ENCODE measurements at regions not wholly inside any gene's neighbourhood (a gene's known extent, or its start where the extent isn't known, plus 50 kb on each side); places are given as distances from the start of the nearest gene placed in this dataset.

- ChIA-PET POLR2A (no interaction called here), CTCF (no interaction called here)
- H3K9me3 Mint-ChIP-seq, result no peaks in the 10 kb centered on the region
- Histone ChIP-seq H3K36me3 (ENCODE audit: control insufficient read depth in 2 of 2, extremely low read depth in 1 of 2, insufficient read depth in 1 of 2, low read length in 1 of 2) (no peaks in the 10 kb centered on the region), H3K27me3 (replicated peaks in 1 of 2; ENCODE audit: control insufficient read depth in 2 of 2, extremely low read depth in 1 of 2, insufficient read depth in 2 of 2, low read length in 1 of 2) (peaks cover 0 to 3% of the 10 kb centered on the region in 2 experiments), H3K9me3 (no peaks in the 10 kb centered on the region), H3K27ac (ENCODE audit: low read length) (no peak overlapping the region), H3K4me1 (ENCODE audit: control insufficient read depth in 1 of 2, extremely low read depth in 1 of 2, insufficient read depth in 2 of 2, low read length in 2 of 2) (no peaks in the 10 kb centered on the region), H3K4me3 (ENCODE audit: control insufficient read depth in 1 of 2, extremely low read depth in 1 of 2, low read length in 1 of 2) (no peak overlapping the region)
- H3K36me3 Mint-ChIP-seq, result no peaks in the 10 kb centered on the region
- 79% methylated on average over 5 of the region's 5 CpGs for WGBS (ENCODE audit: insufficient coverage)
- no peak overlapping the region for H3K4me3 Mint-ChIP-seq
- H3K4me1 Mint-ChIP-seq, result peaks cover 0 to 7% (median 5%) of the 10 kb centered on the region in 3 donors
- no peak overlapping the region for H3K27ac Mint-ChIP-seq
- DNase-seq, result no peak
- H3K27me3 Mint-ChIP-seq, result peaks cover 5 to 10% of the 10 kb centered on the region in 2 donors
- ATAC-seq (replicated peaks in 1 of 4), result no peak
Measured at GRCh38 chr10:78533776-78534175, 500.1 kb downstream of the RPS24 start.

- no peaks in the 10 kb centered on the region for H3K36me3 ChIP-seq (ENCODE audit: control insufficient read depth in 2 of 2, extremely low read depth in 1 of 2, insufficient read depth in 1 of 2, low read length in 1 of 2)
- CTCF ChIA-PET, result no interaction called here
- no peaks in the 10 kb centered on the region for H3K36me3 Mint-ChIP-seq
- no peak overlapping the region for H3K27ac Mint-ChIP-seq
- peaks cover 0 to 10% of the 10 kb centered on the region in 2 experiments for H3K27me3 ChIP-seq (replicated peaks in 1 of 2; ENCODE audit: control insufficient read depth in 2 of 2, extremely low read depth in 1 of 2, insufficient read depth in 2 of 2, low read length in 1 of 2)
- H3K9me3 ChIP-seq, result no peaks in the 10 kb centered on the region
- ATAC-seq (replicated peaks in 1 of 4) (no peak), DNase-seq (no peak)
- H3K4me1 ChIP-seq (ENCODE audit: control insufficient read depth in 1 of 2, extremely low read depth in 1 of 2, insufficient read depth in 2 of 2, low read length in 2 of 2), result no peaks in the 10 kb centered on the region
- no peak overlapping the region for H3K27ac ChIP-seq (ENCODE audit: low read length)
- no peak overlapping the region for H3K4me3 ChIP-seq (ENCODE audit: control insufficient read depth in 1 of 2, extremely low read depth in 1 of 2, low read length in 1 of 2)
- H3K27me3 Mint-ChIP-seq, result peaks cover 5 to 10% of the 10 kb centered on the region in 2 donors
- H3K9me3 Mint-ChIP-seq, result no peaks in the 10 kb centered on the region
- peaks cover 0 to 7% (median 5%) of the 10 kb centered on the region in 3 donors for H3K4me1 Mint-ChIP-seq
- POLR2A ChIA-PET, result no interaction called here
- H3K4me3 Mint-ChIP-seq, result no peak overlapping the region
- 76% methylated on average over 4 of the region's 4 CpGs for WGBS (ENCODE audit: insufficient coverage)
Measured at GRCh38 chr10:78535716-78536218, 502.1 kb downstream of the RPS24 start.

- POLR2A ChIA-PET, result no interaction called here
- H3K27me3 Mint-ChIP-seq, result peaks cover 3 to 9% of the 10 kb centered on the region in 2 donors
- Histone ChIP-seq H3K4me1 (ENCODE audit: control insufficient read depth in 1 of 2, extremely low read depth in 1 of 2, insufficient read depth in 2 of 2, low read length in 2 of 2) (peaks cover 0 to 2% of the 10 kb centered on the region in 2 experiments), H3K36me3 (ENCODE audit: control insufficient read depth in 2 of 2, extremely low read depth in 1 of 2, insufficient read depth in 1 of 2, low read length in 1 of 2) (no peaks in the 10 kb centered on the region), H3K27ac (ENCODE audit: low read length) (no peak overlapping the region), H3K9me3 (no peaks in the 10 kb centered on the region), H3K4me3 (ENCODE audit: control insufficient read depth in 1 of 2, extremely low read depth in 1 of 2, low read length in 1 of 2) (no peak overlapping the region), H3K27me3 (replicated peaks in 1 of 2; ENCODE audit: control insufficient read depth in 2 of 2, extremely low read depth in 1 of 2, insufficient read depth in 2 of 2, low read length in 1 of 2) (peaks cover 0 to 13% of the 10 kb centered on the region in 2 experiments)
- CTCF ChIA-PET, result no interaction called here
- H3K9me3 Mint-ChIP-seq, result no peaks in the 10 kb centered on the region
- WGBS (ENCODE audit: insufficient coverage), result 78% methylated on average over 3 of the region's 5 CpGs
- ATAC-seq (replicated peaks in 1 of 4) (no peak), DNase-seq (no peak)
- peaks cover 2 to 8% (median 7%) of the 10 kb centered on the region in 3 donors for H3K4me1 Mint-ChIP-seq
- no peaks in the 10 kb centered on the region for H3K36me3 Mint-ChIP-seq
- H3K4me3 Mint-ChIP-seq, result no peak overlapping the region
- H3K27ac Mint-ChIP-seq, result no peak overlapping the region
Measured at GRCh38 chr10:78537018-78537417, 503.4 kb downstream of the RPS24 start.

GRCh38 chr10:78539247-78539766 is 505.6 kb downstream of the RPS24 start:
- H3K27me3 ChIP-seq (replicated peaks in 1 of 2; ENCODE audit: control insufficient read depth in 2 of 2, extremely low read depth in 1 of 2, insufficient read depth in 2 of 2, low read length in 1 of 2), result peaks cover 0 to 28% of the 10 kb centered on the region in 2 experiments
- 62% methylated on average over 5 of the region's 7 CpGs for WGBS (ENCODE audit: insufficient coverage)
- no peak for DNase-seq
- H3K27me3 Mint-ChIP-seq, result peaks cover 0 to 6% of the 10 kb centered on the region in 2 donors
- H3K4me3 ChIP-seq (ENCODE audit: control insufficient read depth in 1 of 2, extremely low read depth in 1 of 2, low read length in 1 of 2), result no peak overlapping the region
- peaks cover 0 to 2% of the 10 kb centered on the region in 2 experiments for H3K4me1 ChIP-seq (ENCODE audit: control insufficient read depth in 1 of 2, extremely low read depth in 1 of 2, insufficient read depth in 2 of 2, low read length in 2 of 2)
- ChIA-PET CTCF (interaction anchor here in 1 of 2 donors (0.6 kb wide), 1 partner anchor 9 kb away, joined by 3 read pairs; no protein-coding TSS in a partner anchor), POLR2A (no interaction called here)
- no peak overlapping the region for H3K27ac ChIP-seq (ENCODE audit: low read length)
- no peaks in the 10 kb centered on the region for H3K36me3 Mint-ChIP-seq
- H3K4me1 Mint-ChIP-seq, result peaks cover 0 to 9% (median 2%) of the 10 kb centered on the region in 3 donors
- H3K9me3 Mint-ChIP-seq, result no peaks in the 10 kb centered on the region
- no peaks in the 10 kb centered on the region for H3K36me3 ChIP-seq (ENCODE audit: control insufficient read depth in 2 of 2, extremely low read depth in 1 of 2, insufficient read depth in 1 of 2, low read length in 1 of 2)
- ATAC-seq (replicated peaks in 1 of 4), result no peak
- H3K9me3 ChIP-seq, result no peaks in the 10 kb centered on the region
- no peak overlapping the region for H3K27ac Mint-ChIP-seq
- H3K4me3 Mint-ChIP-seq, result no peak overlapping the region

GRCh38 chr10:78540355-78541076 is 506.9 kb downstream of the RPS24 start:
- CTCF ChIA-PET, result no interaction called here
- Mint-ChIP-seq H3K27ac (peak overlapping the region in 1 of 2 donors; percentile 11), H3K36me3 (no peaks in the 10 kb centered on the region), H3K9me3 (no peaks in the 10 kb centered on the region), H3K27me3 (peaks cover 0 to 6% of the 10 kb centered on the region in 2 donors), H3K4me3 (no peak overlapping the region), H3K4me1 (peaks cover 0 to 9% (median 2%) of the 10 kb centered on the region in 3 donors)
- DNase-seq (no peak), ATAC-seq (replicated peaks in 1 of 4) (no peak)
- POLR2A ChIA-PET, result no interaction called here
- Histone ChIP-seq H3K27ac (ENCODE audit: low read length) (no peak overlapping the region), H3K36me3 (ENCODE audit: control insufficient read depth in 2 of 2, extremely low read depth in 1 of 2, insufficient read depth in 1 of 2, low read length in 1 of 2) (no peaks in the 10 kb centered on the region), H3K4me3 (ENCODE audit: control insufficient read depth in 1 of 2, extremely low read depth in 1 of 2, low read length in 1 of 2) (no peak overlapping the region), H3K27me3 (replicated peaks in 1 of 2; ENCODE audit: control insufficient read depth in 2 of 2, extremely low read depth in 1 of 2, insufficient read depth in 2 of 2, low read length in 1 of 2) (peaks cover 0 to 30% of the 10 kb centered on the region in 2 experiments), H3K4me1 (ENCODE audit: control insufficient read depth in 1 of 2, extremely low read depth in 1 of 2, insufficient read depth in 2 of 2, low read length in 2 of 2) (peaks cover 0 to 2% of the 10 kb centered on the region in 2 experiments), H3K9me3 (no peaks in the 10 kb centered on the region)
- WGBS (ENCODE audit: insufficient coverage), result 71% methylated on average over 1 of the region's 2 CpGs

GRCh38 chr10:78541481-78542140 is 507.9 kb downstream of the RPS24 start:
- ChIA-PET CTCF (no interaction called here), POLR2A (no interaction called here)
- Mint-ChIP-seq H3K9me3 (no peaks in the 10 kb centered on the region), H3K4me3 (peak overlapping the region in 1 of 3 donors; percentile 17), H3K27me3 (peaks cover 0 to 6% of the 10 kb centered on the region in 2 donors), H3K4me1 (peaks cover 0 to 9% (median 2%) of the 10 kb centered on the region in 3 donors), H3K36me3 (no peaks in the 10 kb centered on the region), H3K27ac (peak overlapping the region in 1 of 2 donors; percentile 70)
- Histone ChIP-seq H3K4me3 (ENCODE audit: control insufficient read depth in 1 of 2, extremely low read depth in 1 of 2, low read length in 1 of 2) (no peak overlapping the region), H3K27ac (ENCODE audit: low read length) (no peak overlapping the region), H3K9me3 (no peaks in the 10 kb centered on the region), H3K36me3 (ENCODE audit: control insufficient read depth in 2 of 2, extremely low read depth in 1 of 2, insufficient read depth in 1 of 2, low read length in 1 of 2) (no peaks in the 10 kb centered on the region), H3K27me3 (replicated peaks in 1 of 2; ENCODE audit: control insufficient read depth in 2 of 2, extremely low read depth in 1 of 2, insufficient read depth in 2 of 2, low read length in 1 of 2) (peaks cover 0 to 30% of the 10 kb centered on the region in 2 experiments), H3K4me1 (ENCODE audit: control insufficient read depth in 1 of 2, extremely low read depth in 1 of 2, insufficient read depth in 2 of 2, low read length in 2 of 2) (peaks cover 0 to 2% of the 10 kb centered on the region in 2 experiments)
- peak in 3 of 35 experiments; percentile 4 to 11 (median 11) for DNase-seq
- ATAC-seq (replicated peaks in 1 of 4), result peak; percentile 38 to 76 (median 48)
- WGBS (ENCODE audit: insufficient coverage), result 42% methylated on average over 4 of the region's 4 CpGs

Data from T-cell (primary cell).